Glomerular endothelial cell (primary cell): ENCODE measurements at regions not wholly inside any gene's neighbourhood (a gene's known extent, or its start where the extent isn't known, plus 50 kb on each side); places are given as distances from the start of the nearest gene placed in this dataset.
"Not testable (repeated sequence)": the region's sequence is repeated elsewhere in the genome, so short reads cannot be mapped to it uniquely, and the experiment has no call there.

Experiments
- DNase-seq: peaks from one replicate; pipeline ENCODE4 v3.0.0-alpha.2; 2011; ENCODE audit warnings: low read depth, low spot score; ENCODE audit errors: extremely low read depth

DNA sequence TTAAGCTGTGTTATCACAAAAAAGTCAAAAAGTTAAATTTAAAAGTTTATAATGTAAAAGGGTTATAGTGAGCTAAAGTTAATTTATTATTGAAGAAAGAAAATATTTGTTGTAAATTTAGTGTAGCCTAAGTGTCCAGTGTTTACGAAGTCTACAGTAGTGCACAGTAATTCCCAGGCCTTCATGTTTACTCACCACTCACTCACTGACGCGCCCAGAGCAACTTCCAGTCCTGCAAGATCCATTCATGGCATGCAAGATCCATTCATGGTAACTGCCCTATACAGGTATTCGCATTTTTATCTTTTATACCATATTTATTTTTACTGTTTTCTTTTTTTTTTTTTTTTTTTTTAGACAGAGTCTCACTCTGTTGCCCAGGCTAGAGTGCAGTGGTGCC is 69.5 kb downstream of the TPRA1 start:
- DNase-seq: no peak

DNA sequence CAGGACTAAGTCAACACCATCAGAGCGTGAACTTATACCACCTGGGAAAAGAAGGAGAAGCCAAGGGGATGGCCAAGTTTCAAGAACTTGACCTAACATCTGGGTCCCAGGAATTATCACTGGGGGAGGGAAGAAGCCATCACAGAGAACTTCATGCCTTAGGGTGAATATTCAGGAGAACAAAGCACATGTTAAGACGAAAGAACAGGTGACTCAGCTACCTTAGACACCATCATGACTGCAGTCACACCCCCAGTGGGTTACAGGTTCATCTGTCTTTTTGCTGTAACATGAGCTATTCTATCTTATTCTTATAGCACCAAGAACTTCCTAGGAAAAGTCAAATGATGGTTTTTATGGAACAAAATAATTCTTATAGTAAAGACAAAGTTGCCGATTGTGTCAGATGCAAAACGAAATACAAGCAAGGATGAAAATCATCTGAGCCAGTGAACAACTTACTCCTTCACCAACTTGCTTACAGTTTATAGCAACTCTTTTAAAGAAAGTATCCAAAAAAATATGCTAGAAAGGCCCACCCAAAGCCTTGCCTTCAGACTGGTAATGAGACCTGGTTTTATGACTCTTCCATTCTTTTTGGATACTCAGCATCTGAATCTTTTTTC is 72.0 kb downstream of the TPRA1 start:
- DNase-seq: no peak

DNA sequence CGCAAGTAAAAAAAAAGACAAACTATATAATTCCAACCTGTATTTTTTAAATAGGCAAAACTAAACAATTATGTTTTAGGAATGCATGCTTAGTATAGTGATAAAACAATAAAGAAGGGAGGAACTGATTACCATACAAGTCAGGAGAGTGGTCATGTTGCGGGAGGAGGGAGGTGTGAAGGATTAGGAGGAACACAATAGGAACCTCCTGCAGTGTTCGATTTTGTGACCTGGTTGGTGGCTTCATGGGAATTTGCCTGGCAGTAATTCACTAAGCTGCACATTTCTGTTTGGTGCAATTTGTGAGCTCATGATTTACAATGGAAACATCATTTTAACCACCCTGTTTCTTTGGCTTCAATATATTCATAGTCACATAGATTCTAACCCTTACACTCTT is 78.3 kb downstream of the TPRA1 start:
- DNase-seq: no peak

DNA sequence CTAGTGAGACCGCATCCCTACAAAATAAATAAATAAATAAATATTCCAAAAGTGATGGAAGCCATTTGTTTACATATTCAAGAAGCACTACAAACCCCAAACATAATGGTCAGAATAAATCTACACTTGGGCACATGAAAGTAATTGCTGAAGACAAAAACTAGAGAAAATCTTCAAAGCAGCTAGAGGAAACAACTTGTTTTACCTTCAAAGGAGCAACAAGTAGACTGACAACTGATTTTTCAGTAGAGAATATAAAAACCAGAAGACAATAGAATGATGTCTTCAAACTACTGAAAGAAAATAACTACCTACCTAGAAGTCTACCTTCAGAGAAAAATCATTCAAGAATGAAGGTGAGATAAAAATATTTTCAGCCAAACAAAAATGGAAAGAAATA is 89.4 kb downstream of the TPRA1 start:
- no peak for DNase-seq

DNA sequence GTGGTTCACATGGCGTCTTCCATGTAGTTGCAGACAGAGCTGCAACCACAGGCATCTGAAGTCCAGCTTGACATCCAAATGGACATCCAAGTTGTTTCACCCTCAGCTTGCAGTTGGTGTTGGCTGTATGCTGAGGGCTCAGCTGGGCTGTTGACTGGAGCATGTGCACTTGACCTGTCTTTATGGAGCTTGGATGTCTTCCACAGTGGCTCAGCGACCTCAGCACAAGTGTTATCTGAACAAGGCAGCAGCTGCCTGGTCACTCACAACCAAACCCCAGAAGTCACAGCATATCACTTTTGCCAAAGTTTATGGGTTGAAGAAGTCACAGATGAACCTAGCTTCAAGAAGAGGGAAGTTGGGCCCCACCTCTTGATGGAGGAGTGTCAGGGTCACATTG is 92.9 kb downstream of the TPRA1 start:
- DNase-seq: no peak

DNA sequence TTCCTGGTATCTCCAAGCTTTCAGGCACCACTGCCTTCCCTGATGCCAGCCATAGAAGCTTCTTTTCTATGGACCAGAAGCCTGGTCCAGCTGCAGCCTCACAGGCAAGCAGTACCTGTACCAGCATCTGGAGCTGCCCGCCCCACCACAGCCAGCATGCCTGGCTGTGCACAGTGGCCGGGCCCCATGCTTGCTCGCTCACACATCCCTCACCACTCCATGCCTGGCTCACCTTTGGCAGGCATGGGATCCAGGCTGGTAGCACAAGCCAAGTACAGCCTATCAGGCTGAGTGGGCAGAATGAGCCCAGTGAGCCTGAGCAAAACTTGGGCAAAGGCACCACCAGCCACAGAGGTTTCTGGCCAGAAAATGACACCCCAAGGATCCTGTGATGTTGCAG is 93.4 kb downstream of the TPRA1 start:
- no peak for DNase-seq

DNA sequence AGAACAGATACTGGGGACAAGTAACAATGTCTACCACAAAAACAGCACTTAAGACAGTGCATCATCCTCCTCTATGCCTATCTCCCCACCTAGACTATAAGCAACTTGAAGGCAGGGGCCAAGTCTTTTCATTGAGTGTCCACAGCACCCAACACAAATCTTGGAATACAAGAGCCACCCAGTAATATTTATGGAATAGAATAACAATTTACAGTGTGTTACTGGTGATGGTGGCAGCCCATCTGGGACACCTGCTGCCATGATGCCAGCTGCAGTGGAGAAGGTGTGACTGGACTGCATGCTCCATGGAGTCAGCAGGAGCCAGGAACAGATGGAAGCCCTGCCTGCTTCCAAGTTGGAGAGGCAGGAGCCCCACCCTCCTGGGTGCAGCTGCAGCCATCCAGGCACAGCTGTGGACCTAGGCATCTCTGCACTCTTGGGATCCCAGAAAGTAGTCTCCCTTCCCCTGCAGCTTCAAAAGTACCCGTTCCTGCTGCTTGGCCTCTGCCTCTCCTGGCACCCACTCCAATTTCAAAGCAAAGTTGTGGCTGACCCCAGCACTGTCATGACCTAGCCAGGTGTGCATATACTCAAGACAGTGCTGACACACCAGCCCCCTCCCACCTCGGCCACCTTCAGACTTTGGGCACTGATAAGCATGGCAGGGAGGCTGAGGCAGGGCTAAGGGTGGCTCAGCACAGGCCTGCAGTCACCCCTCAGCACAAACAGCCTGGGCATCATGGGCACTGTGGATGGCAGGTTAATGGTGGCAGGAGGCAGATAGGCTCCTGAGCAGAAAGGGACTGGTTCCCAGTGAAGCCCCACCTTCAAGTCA is 94.5 kb downstream of the TPRA1 start:
- DNase-seq: no peak

DNA sequence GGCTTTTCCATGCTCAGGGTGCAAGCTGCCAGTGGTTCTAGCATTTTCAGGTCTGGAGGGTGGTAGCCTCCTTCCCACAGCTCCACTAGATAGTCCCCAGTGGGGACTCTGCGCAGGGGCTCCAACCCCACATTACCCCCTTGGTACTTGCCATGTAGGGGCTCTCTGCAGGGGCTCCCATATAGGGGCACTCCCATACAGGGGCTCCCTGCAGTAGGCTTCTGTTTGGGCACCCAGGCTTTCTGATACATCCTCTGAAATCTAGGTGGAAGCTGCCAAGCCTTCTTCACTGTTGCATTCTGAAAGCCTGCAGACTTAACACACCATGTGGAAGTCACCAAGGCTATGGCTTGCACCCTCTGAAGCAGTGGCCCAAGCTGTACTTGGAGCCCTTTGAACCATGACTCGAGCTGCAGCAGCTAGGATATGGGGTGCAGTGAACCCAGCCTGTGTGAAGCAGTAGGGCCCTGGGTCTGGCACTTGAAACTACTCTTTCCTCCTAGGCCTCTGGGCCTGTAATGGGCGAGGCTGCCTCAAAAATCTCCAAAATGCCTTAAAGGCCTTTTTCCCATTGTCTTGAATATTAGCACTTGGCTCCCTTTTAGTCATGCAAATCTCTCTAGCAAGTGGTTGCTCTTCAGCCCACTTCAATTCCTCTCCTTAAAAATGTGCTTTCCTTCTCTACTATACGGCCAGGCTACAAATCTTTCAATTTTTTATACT is 96.4 kb downstream of the TPRA1 start:
- DNase-seq: no peak

DNA sequence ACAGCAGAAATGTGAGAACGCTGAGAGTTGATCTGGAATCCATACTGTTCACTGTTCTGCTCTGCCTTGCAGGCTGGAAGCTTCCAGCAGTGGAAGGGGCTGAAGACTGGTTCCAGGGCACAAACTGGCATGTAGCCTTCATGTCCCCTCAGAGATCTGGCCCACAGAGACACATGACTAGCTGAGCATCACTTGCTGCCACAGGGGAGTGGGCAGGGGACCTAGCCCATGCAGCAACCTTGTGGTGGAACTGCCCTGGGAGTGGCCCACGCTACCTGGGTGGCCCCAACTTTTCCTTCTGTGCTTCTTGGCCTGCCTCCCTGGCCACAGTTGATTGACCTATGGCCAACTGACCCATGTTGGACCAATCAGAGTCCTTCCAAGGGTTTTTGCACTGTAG is 98.1 kb downstream of the TPRA1 start:
- no peak for DNase-seq

DNA sequence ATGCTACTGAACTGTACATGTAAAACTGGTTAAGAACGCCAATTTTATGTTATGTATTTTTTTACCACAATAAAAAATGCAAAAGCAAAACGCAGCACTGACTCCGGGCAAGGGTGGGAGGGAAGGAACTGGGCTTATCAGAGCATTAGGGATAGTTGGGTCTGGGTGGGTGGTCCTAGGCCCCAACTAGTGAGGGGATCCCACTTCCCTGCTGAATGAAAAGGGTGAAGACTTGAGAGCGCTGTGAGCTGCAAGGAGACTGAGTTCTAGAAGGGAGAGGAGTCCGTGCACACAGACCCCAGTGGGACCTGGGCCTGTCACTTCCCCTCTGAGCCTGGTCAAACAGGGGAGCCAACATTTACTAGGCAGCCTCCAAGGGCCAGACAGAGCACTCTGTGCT is 98.6 kb downstream of the TPRA1 start:
- DNase-seq: no peak

DNA sequence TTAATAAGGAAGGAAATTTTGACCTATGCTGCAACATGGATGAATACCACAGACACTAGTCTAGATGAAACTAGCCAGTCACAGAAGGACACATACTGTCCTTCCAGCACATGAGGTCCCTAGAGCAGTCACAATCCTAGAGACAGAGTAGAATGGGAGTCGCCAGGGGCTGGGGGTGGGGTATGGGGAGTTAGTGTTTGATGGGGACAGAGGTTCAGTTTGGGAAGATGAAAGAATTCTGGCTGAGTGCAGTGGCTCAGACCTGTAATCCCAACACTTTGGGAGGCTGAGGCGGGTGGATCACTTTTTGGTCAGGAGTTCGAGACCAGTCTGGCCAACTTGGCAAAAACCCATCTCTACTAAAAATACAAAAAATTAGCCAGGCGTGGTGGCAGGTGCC is 99.2 kb downstream of the TPRA1 start:
- no peak for DNase-seq

DNA sequence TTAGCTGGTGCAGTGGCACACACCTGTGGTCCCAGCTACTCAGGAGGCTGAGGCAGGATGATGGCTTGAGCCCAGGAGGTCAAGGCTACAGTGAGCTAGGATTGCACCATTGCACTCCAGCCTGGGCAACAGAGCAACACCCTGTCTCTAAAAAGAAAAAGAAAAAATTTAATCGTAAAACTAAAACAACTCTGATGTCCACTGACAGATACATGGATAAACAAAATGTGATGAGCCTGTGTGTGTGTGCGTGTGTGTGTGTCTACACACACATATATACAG is 99.6 kb downstream of the TPRA1 start:
- not testable (repeated sequence) for DNase-seq

DNA sequence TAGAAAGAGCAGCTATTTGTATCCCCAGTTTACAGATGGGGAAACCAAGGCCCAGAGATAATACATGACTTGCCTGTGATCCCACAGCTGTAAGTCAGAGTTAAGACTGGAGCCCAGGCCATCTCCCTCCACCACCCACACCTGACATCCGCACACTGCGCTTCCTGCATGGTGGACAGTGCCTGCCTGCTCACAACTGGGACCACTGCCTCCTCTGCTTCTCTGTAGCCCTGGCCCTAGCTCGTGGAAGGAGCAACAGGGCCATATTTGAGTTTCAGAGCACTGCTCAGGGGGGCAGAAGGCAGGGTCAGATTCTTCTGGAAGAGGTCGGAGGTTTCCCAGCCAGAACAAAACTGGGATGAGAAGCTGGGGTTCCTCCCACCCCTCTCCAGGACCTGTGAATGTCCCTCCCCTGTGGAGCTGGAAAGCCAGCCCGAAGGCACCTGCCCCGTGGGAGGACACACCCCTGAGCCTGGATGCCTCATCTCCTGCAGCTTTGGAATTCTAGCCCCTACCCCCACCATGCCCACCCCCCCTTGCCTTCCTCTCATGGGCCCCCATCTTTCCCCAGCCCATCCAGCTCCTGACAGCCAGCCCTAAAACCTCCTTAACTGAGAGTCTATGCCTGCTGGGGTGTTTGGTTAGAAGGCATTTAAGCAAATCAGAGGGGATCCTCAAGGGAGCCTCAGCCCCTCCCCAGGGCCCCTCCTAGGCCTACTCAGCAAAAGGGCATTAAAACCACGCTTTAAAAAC is 100.1 kb downstream of the TPRA1 start:
- no peak for DNase-seq

DNA sequence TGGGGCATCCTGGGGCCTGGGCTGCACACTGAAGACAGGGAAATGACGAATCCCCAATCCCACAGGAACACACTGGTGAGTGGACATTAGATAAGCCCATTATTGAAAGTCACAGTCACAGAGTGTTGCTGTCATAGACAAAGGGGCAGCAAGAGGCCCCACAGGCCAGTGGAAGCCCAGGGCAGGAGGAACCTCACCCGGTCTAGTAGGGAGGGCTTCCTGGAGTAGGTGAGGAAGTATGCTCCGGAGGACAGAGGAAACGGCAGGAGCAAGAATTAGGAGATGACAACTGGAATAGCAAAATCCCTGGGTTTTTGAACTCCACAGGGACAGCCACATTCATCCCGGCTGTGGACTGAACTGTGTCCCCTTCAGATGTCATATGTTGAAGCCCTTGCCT is 101.2 kb downstream of the TPRA1 start:
- DNase-seq: no peak

DNA sequence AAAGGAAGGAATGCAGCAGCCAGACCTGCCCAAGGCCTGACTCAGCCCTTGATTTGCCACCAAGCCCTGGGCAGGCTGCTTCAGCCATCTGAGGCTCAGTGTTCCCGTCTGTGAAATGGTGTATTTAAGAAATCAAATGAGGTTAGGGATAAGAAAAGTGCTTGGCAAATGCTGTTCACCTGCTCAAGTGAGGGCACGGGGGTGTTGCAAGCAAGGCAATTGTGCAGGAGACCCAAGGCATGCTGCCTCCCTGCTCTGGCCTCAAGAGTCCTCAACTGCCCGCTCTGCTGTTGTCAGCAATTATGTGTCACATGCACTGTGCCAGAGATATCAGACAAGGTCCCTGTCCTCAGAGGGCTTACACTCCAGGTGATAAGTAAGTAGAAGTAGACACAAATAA is 101.8 kb downstream of the TPRA1 start:
- DNase-seq: no peak

DNA sequence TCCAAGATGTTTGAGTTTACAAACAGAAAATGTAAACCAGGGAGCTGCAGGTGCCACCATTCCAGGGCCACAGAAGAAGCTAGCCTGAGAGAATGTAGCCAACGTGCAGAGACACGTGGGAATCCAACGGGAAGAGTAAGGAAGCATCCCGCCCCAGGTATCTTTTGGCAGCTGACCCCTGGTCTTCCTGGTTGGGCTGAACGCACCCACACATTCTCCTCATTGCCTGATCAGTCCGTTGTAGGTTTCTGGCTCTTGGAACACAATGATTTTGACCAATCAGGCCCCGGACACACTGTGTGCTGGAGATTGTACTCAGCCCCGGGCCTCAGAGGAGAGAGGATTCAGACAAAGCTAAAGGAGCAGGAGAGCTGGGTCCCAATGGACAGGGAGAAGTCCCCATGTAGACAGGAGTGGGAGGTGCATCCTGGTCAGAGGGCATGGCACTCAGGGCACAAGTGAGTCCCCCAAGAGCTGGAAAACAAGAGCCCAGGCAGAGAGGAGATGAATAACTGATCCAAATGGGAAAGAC is 102.3 kb downstream of the TPRA1 start:
- DNase-seq: no peak

DNA sequence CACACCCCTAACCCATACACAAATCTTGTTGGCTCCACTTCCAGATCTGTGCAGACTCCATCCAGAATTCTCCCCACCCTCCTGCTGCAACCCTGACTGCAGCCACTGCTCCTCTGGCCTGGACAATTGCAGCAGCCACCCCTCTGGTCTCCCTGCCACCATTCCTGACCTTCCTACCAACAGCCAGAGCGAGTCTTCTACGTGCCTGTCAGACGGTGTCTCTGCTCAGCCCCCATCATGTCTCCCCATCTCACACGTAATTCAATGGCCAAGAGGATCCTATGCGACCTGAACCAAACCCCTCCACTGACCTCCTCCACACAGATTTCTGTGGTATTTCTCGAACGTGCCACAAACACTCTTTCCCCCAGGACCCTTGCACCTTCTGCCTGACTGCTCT is 103.3 kb downstream of the TPRA1 start:
- no peak for DNase-seq

DNA sequence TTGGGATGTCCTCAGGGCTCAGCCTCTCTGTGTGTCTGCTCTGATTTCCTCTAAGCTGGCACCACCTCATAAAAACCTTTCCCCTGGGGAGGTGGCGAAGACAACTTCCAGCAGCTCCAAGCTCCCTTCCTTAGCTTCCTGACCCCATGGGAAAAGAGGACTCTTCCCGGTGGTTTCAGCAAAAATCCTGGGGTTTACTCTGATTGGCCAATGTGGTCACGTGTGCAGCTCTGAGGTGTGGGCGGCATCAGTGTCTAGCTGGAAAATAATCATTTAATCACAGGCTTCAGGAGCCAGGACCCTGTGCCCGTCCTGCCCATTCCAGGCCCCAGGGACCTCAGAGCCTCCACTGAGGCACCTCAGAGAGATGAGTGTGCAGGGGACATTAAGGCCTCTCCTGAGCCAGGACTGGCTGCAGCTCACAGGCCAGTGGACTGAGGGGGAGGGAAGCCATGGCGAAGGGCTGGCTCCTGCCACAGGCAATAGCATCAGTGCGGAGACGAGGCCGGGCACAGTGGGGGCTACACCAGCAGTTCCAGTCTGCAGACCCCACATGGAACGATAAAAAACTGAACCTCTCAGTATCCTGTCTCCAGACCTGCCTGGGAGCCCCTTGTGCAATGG is 104.1 kb downstream of the TPRA1 start:
- no peak for DNase-seq

DNA sequence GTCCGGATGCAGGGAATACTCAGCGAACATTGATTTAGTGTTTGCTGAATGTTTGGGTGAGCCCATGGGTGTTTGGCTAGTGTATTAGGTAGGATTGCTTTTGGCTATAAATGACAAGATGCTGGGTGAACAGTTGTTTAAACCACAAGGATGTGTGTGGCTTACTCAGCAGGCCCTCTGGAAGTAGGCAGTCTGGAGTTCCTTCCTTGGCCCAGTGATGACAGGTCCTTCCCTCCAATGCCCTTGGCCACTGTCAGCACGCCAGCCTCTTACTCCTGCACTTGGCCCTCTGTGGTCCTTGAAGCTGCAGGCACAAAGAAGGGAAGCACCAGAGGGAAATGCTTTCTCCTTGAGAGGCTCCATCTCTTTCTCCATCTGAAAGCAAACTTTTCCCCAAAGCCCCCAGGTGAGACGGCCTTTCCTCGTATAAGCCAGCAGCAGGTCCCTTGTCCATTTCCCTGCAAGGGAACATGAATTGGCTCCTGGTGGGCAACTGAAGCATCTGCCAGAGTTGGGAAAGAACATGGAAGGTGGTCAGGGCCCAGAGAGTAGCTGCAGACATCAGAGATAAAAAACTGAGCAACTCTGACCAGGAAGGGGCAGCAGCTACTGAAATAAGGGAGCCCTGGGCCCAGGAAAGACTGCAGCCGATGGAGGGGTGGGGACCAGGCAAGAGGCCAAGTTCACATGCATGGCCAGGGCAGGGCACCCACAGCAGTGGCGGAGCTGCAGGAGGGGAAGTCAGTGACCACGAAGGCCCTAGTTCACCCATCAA is 105.0 kb downstream of the TPRA1 start:
- no peak for DNase-seq
